HG03025 (cell line): ENCODE measurements at regions not wholly inside any gene's neighbourhood (a gene's known extent, or its start where the extent isn't known, plus 50 kb on each side); places are given as distances from the start of the nearest gene placed in this dataset.

Source experiments
- ATAC-seq: cut with Tn5 transposase; IDR thresholded peaks from one replicate; pipeline ENCODE4 v1.9.1; 2021; ENCODE audit warnings: mild to moderate bottlenecking, moderate library complexity; ENCODE audit not compliant: unreplicated experiment, low FRiP score

DNA sequence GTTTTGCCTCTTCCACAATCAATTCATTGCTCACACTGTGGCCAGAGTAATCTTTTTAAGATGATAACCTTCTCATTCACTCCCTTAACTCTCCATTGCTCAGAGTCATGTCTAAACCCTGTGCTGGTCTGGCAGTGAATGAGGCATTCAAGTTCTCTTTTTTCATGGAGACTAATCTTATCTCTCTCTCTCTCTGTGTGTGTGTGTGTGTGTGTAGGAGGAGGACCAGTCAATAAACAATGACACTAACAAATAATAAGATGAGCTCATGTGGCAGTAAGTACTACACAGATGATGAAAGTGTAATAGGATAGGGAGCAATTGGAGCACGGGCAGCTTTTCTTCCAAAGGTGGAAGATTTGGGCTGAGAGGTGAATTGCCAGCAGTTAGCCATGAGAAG, 122.0 kb upstream of the B3GALT2 start:
- ATAC-seq = no peak

DNA sequence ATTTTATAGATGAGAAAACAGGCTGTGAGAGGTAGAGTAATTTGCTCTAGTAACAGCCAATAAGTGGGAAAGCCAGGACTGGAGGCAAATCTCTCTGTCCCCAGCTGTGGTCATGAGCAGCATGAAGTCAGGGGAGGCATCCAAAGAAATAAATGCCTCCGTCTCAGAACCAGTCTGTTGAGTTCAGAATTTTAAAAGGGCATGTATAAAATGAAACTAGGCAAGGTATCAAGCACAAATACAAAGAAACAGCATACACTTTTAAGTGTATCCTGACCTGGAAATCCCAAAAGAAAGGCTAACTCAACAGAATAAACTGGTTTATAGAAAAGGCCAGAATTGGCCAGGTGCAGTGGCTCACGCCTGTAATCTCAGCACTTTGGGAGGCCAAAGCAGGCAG, 120.0 kb upstream of the B3GALT2 start:
- ATAC-seq = no peak
